Astrocyte of the cerebellum (primary cell): ENCODE measurements at regions not wholly inside any gene's neighbourhood (a gene's known extent, or its start where the extent isn't known, plus 50 kb on each side); places are given as distances from the start of the nearest gene placed in this dataset.

Experiments
- DNase-seq: peaks from one replicate; pipeline ENCODE4 v3.0.0-alpha.2; 2011; ENCODE audit warnings: low read depth
- H3K4me3 ChIP-seq: 2 replicates; pipeline ENCODE4 v1.5.1; 2011; ENCODE audit warnings: mild to moderate bottlenecking, low read depth, low read length, moderate library complexity
- CTCF ChIP-seq: IDR thresholded peaks from 2 replicates; pipeline ENCODE4 v1.5.1; 2012; ENCODE audit warnings: low read length, low read depth, moderate library complexity, mild to moderate bottlenecking; ENCODE audit errors: missing control alignments
- in situ Hi-C: cut with HindIII; loops from 2 replicates; pipeline ENCODE4 v1.10.0; 2017; ENCODE audit warnings: low sequenced_read_pairs

- in situ Hi-C loops: no loop called here
- DNase-seq: no peak
- no peak for TF ChIP-seq CTCF
- no peak overlapping the region for H3K4me3 ChIP-seq
Observed at GRCh38 chr5:43997647-43998272, 391.5 kb downstream of the FGF10 start.

- no peak overlapping the region for H3K4me3 ChIP-seq
- TF ChIP-seq CTCF: no peak
- in situ Hi-C loops: no loop called here
- no peak for DNase-seq
Observed at GRCh38 chr5:43996221-43996620, 393.0 kb downstream of the FGF10 start.

GRCh38 chr5:43994352-43994708, 391.4 kb downstream of the NNT start:
- no peak overlapping the region for H3K4me3 ChIP-seq
- DNase-seq: no peak
- in situ Hi-C loops: no loop called here
- TF ChIP-seq CTCF: no peak

GRCh38 chr5:43993634-43994351, 390.8 kb downstream of the NNT start:
- in situ Hi-C loops: no loop called here
- no peak overlapping the region for H3K4me3 ChIP-seq
- DNase-seq: no peak
- TF ChIP-seq CTCF: no peak

- in situ Hi-C loops: no loop called here
- H3K4me3 ChIP-seq: no peak overlapping the region
- DNase-seq: no peak
- no peak for TF ChIP-seq CTCF
Observed at GRCh38 chr5:43985411-43985810, 382.4 kb downstream of the NNT start.

GRCh38 chr5:43981556-43981955, 378.6 kb downstream of the NNT start:
- H3K4me3 ChIP-seq: no peak overlapping the region
- TF ChIP-seq CTCF: no peak
- in situ Hi-C loops: no loop called here
- DNase-seq: no peak
